Lung (tissue), 11 donors: ENCODE measurements at regions not wholly inside any gene's neighbourhood (a gene's known extent, or its start where the extent isn't known, plus 50 kb on each side); places are given as distances from the start of the nearest gene placed in this dataset.
A peak's percentile ranks its signal among the peaks of the same experiment; 100 is the strongest.

Source experiments
- ATAC-seq: fragments of 200-7000 bp; cut with Tn5 transposase; one replicate; pipeline ENCODE4 v1.9.1; 2020; ENCODE audit warnings: moderate number of reproducible peaks; ENCODE audit not compliant: insufficient read depth, low FRiP score
- DNase-seq, 3 donors: peaks; one replicate each; pipeline ENCODE4 v3.0.0-alpha.2; 2013 to 2017
- H3K27ac ChIP-seq, 2 donors: one replicate each; pipeline ENCODE4 v1.5.1; 2013; ENCODE audit warnings: mild to moderate bottlenecking in 2 of 2, moderate library complexity in 2 of 2, control low read depth in 1 of 2, inconsistent platforms in 1 of 2, low read depth in 1 of 2, low read length in 1 of 2
- H3K27me3 ChIP-seq, 3 donors: one replicate each; pipeline ENCODE4 v1.5.1; 2013; ENCODE audit warnings: low read length in 2 of 3; ENCODE audit not compliant: control insufficient read depth in 3 of 3, insufficient read depth in 3 of 3
- H3K36me3 ChIP-seq, 4 donors: one replicate each; pipeline ENCODE4 v1.5.1; 2013; ENCODE audit warnings: low read length in 4 of 4, mild to moderate bottlenecking in 1 of 4, moderate library complexity in 1 of 4; ENCODE audit not compliant: control insufficient read depth in 4 of 4, insufficient read depth in 4 of 4
- H3K4me1 ChIP-seq, 5 donors: one replicate each; pipeline ENCODE4 v1.5.1; 2013; ENCODE audit warnings: low read length in 5 of 5, mild to moderate bottlenecking in 2 of 5, moderate library complexity in 1 of 5; ENCODE audit not compliant: control insufficient read depth in 5 of 5, insufficient read depth in 5 of 5
- H3K4me3 ChIP-seq: one replicate; pipeline ENCODE4 v1.5.1; 2013; ENCODE audit warnings: mild to moderate bottlenecking, control low read depth, moderate library complexity
- H3K9ac ChIP-seq, 2 donors: one replicate each; pipeline ENCODE4 v1.5.1; 2013; ENCODE audit warnings: low read length in 2 of 2, control low read depth in 1 of 2; ENCODE audit not compliant: insufficient read depth in 1 of 2
- H3K9me3 ChIP-seq, 4 donors: one replicate each; pipeline ENCODE4 v1.5.1; 2013; ENCODE audit warnings: low read length in 3 of 4, mild to moderate bottlenecking in 1 of 4, moderate library complexity in 1 of 4; ENCODE audit not compliant: control insufficient read depth in 4 of 4, insufficient read depth in 3 of 4
- CTCF ChIP-seq: IDR thresholded peaks from 2 replicates; pipeline ENCODE4 v1.5.1; 2012; ENCODE audit warnings: mild to moderate bottlenecking; ENCODE audit errors: control extremely low read depth, extremely low read depth
- WGBS, 2 donors: extraction: QIAGEN DNeasy Blood & Tissue Kit; methylation state at CpG; one replicate each; pipeline ENCODE4 v1.1.7; 2013; 5-methylcytosine and 5-hydroxymethylcytosine counted together
- donor health status: control.
- donor health status: control.
- donor health status: Bipolar disorder and iron deficiency.
- donor health status: healthy.
- donor health status: DM: yes; HTN: yes; CAD: no.

DNA sequence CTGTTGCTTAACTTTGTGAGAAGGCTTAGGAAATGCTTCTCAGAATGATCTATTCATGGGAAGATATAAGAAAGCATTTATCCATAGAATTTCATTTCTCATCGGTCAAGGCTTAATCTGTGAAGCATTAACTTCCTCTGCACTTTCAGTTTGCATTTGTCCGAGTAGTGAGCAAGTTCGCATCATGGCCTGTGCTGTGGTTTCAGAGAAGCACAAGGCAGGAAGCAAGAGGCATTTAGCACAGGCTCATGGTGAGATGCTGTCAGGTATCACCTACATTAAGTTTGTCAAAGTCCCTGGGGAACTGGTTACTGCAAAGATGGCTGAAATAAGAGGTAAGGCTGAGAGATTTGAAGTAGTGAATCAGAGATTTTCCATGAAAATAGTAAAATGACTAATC, 244.9 kb downstream of the NAP1L3 start:
- ATAC-seq (no peak), DNase-seq (no peak)
- 63 to 78% methylated on average over 3 of the region's 3 CpGs for WGBS, 2 donors
- no peak overlapping the region for H3K4me3 ChIP-seq
- H3K4me1 ChIP-seq, result no peaks in the 10 kb centered on the region
- no peaks in the 10 kb centered on the region for H3K9me3 ChIP-seq
- no peak for TF ChIP-seq CTCF
- H3K27me3 ChIP-seq, result peaks cover 0 to 8% (median 4%) of the 10 kb centered on the region in 3 donors
- H3K9ac ChIP-seq, result no peak overlapping the region
- H3K36me3 ChIP-seq, result no peaks in the 10 kb centered on the region
- H3K27ac ChIP-seq, result no peak overlapping the region

DNA sequence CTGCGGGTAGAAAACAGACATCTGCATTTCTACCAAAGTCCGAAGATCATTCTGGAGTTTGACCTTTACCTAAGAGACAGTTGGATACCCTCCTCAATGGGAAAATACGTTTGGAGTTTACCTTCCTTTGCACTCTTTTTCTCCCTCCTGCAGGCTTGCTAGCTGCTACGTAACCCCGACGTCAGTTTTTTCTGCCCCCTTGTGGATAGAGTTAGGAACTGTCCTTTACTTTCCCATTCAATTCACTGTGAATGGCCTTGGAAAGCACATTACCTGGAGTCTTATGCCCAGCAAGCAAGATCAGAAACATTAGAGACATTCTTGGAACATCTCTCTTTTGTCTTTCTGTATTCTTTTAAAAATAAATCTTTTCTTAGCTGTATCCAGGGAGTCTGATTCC, 250.7 kb downstream of the NAP1L3 start:
- H3K9ac ChIP-seq, result no peak overlapping the region
- no peaks in the 10 kb centered on the region for H3K36me3 ChIP-seq
- H3K27me3 ChIP-seq, result peaks cover 4 to 11% (median 10%) of the 10 kb centered on the region in 3 donors
- H3K4me3 ChIP-seq, result no peak overlapping the region
- 11 to 18% methylated on average over 6 of the region's 6 CpGs for WGBS, 2 donors
- peak; percentile 20 for TF ChIP-seq CTCF
- DNase-seq, result peak in 2 of 3 donors; percentile 43 to 50
- peak; percentile 75 for ATAC-seq
- no peaks in the 10 kb centered on the region for H3K4me1 ChIP-seq
- H3K27ac ChIP-seq, result no peak overlapping the region
- H3K9me3 ChIP-seq, result no peaks in the 10 kb centered on the region

GRCh38 chrX:93420525-93421082, 252.8 kb downstream of the NAP1L3 start:
- Histone ChIP-seq H3K9ac (no peak overlapping the region), H3K36me3 (no peaks in the 10 kb centered on the region), H3K27me3 (peaks cover 4 to 10% (median 9%) of the 10 kb centered on the region in 3 donors), H3K9me3 (no peaks in the 10 kb centered on the region), H3K27ac (no peak overlapping the region), H3K4me3 (no peak overlapping the region), H3K4me1 (no peaks in the 10 kb centered on the region)
- ATAC-seq, result no peak
- no peak for TF ChIP-seq CTCF
- peak in 2 of 3 donors; percentile 31 to 47 for DNase-seq
- WGBS, 2 donors, result 46 to 47% methylated on average over 7 of the region's 7 CpGs

GRCh38 chrX:93420090-93420489, 253.3 kb downstream of the NAP1L3 start:
- no peak overlapping the region for H3K27ac ChIP-seq
- no peaks in the 10 kb centered on the region for H3K4me1 ChIP-seq
- TF ChIP-seq CTCF, result no peak
- H3K9me3 ChIP-seq, result no peaks in the 10 kb centered on the region
- 33 to 51% methylated on average over 2 of the region's 2 CpGs for WGBS, 2 donors
- H3K27me3 ChIP-seq, result peaks cover 4 to 10% (median 9%) of the 10 kb centered on the region in 3 donors
- ATAC-seq (no peak), DNase-seq (peak in 1 of 3 donors; percentile 16)
- no peak overlapping the region for H3K9ac ChIP-seq
- no peaks in the 10 kb centered on the region for H3K36me3 ChIP-seq
- H3K4me3 ChIP-seq, result no peak overlapping the region
